ENCODE measurements at regions not wholly inside any gene's neighbourhood (a gene's known extent, or its start where the extent isn't known, plus 50 kb on each side); places are given as distances from the start of the nearest gene placed in this dataset.
"Not testable (repeated sequence)": the region's sequence is repeated elsewhere in the genome, so short reads cannot be mapped to it uniquely, and the experiment has no call there.

DNA sequence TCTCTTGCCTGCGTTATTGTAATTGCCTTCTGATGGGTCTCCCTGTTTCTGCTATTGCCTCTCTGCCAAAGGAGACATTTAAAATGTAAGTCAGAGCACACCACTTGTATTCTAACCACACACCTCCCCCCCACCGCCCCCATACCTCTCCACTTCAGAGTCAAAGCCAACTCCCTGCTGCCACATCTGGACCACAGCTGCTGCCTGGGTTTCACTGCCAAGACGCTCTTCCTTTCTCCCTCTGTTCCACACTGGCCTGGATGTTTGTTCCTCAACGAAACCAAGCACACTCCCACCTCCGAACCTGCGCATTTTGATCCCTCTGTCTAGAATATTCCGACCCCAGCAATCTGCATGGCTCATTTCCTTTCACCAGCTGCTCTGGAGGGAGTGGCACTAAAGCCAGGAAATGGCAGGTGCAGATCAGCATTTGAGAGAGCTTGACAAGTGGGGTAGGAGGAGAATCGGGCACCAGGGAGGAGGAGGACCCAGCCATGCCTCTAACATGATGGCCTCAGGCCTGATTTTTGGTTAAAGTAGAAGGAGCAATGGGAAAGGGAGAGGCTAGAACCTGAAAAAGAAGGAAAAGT lies 92.4 kb upstream of the HS3ST2 start:
- Histone ChIP-seq H3K9me3 (no peaks in the 10 kb centered on the region), H3K27me3 (no peaks in the 10 kb centered on the region), H3K36me3 (no peaks in the 10 kb centered on the region), H3K4me1 (ENCODE audit: insufficient read depth) (no peaks in the 10 kb centered on the region), H3K27ac (no peak overlapping the region), H3K4me3 (no peak overlapping the region)
- no peak for DNase-seq
- no peak for TF ChIP-seq EP300 (IDR thresholded peaks at IDR 0.05)
- TF ChIP-seq, protein P1, sequence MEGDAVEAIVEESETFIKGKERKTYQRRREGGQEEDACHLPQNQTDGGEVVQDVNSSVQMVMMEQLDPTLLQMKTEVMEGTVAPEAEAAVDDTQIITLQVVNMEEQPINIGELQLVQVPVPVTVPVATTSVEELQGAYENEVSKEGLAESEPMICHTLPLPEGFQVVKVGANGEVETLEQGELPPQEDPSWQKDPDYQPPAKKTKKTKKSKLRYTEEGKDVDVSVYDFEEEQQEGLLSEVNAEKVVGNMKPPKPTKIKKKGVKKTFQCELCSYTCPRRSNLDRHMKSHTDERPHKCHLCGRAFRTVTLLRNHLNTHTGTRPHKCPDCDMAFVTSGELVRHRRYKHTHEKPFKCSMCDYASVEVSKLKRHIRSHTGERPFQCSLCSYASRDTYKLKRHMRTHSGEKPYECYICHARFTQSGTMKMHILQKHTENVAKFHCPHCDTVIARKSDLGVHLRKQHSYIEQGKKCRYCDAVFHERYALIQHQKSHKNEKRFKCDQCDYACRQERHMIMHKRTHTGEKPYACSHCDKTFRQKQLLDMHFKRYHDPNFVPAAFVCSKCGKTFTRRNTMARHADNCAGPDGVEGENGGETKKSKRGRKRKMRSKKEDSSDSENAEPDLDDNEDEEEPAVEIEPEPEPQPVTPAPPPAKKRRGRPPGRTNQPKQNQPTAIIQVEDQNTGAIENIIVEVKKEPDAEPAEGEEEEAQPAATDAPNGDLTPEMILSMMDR (IDR thresholded peaks at IDR 0.05): no peak
- no peak for TF ChIP-seq POLR2A (IDR thresholded peaks at IDR 0.05)
- WGBS, 3 donors: 13 to 22% (median 14%) methylated on average over 8 of the region's 8 CpGs
- intact Hi-C loops (cut with DNase I): no loop called here

- H3K4me3 ChIP-seq; DNase-seq; H3K9me3 ChIP-seq; intact Hi-C loops (cut with DNase I); H3K27ac ChIP-seq; H3K27me3 ChIP-seq; H3K4me1 ChIP-seq (ENCODE audit: insufficient read depth); H3K36me3 ChIP-seq: not testable (repeated sequence)
- 91 to 95% (median 93%) methylated on average over 45 to 48 of the region's 48 CpGs for WGBS, 3 donors
These were observed 91.1 kb upstream of the HS3ST2 start for GRCh38 chr16:22722551-22723541.

GRCh38 chr16:22726868-22727267 lies 87.1 kb upstream of the HS3ST2 start:
- 66 to 70% (median 69%) methylated on average over 1 of the region's 1 CpG for WGBS, 3 donors
- DNase-seq: no peak
- TF ChIP-seq POLR2A (IDR thresholded peaks at IDR 0.05) (no peak), EP300 (IDR thresholded peaks at IDR 0.05) (no peak)
- TF ChIP-seq, protein P1 (IDR thresholded peaks at IDR 0.05): no peak
- intact Hi-C loops (cut with DNase I): no loop called here
- Histone ChIP-seq H3K4me3 (no peak overlapping the region), H3K27me3 (no peaks in the 10 kb centered on the region), H3K4me1 (ENCODE audit: insufficient read depth) (peaks cover 6% of the 10 kb centered on the region), H3K27ac (no peak overlapping the region), H3K36me3 (no peaks in the 10 kb centered on the region), H3K9me3 (no peaks in the 10 kb centered on the region)

- intact Hi-C loops (cut with DNase I): no loop called here
- TF ChIP-seq, protein P1 (IDR thresholded peaks at IDR 0.05): no peak
- no peak for TF ChIP-seq EP300 (IDR thresholded peaks at IDR 0.05)
- no peak for TF ChIP-seq POLR2A (IDR thresholded peaks at IDR 0.05)
- Histone ChIP-seq H3K27me3 (no peaks in the 10 kb centered on the region), H3K27ac (no peak overlapping the region), H3K36me3 (no peaks in the 10 kb centered on the region), H3K4me3 (no peak overlapping the region), H3K4me1 (ENCODE audit: insufficient read depth) (peaks cover 6% of the 10 kb centered on the region), H3K9me3 (no peaks in the 10 kb centered on the region)
- 58 to 77% (median 67%) methylated on average over 10 of the region's 10 CpGs for WGBS, 3 donors
- DNase-seq: no peak
These were observed 86.4 kb upstream of the HS3ST2 start for GRCh38 chr16:22727285-22728166.
